Left ventricle myocardium superior (tissue), 1 donor: ENCODE measurements at regions not wholly inside any gene's neighbourhood (a gene's known extent, or its start where the extent isn't known, plus 50 kb on each side); places are given as distances from the start of the nearest gene placed in this dataset.
"Not testable (repeated sequence)": the region's sequence is repeated elsewhere in the genome, so short reads cannot be mapped to it uniquely, and the experiment has no call there.

Experiments used
- ATAC-seq: fragments of 200-7000 bp; cut with Tn5 transposase; one replicate; pipeline ENCODE4 v1.9.1; 2020; ENCODE audit warnings: mild to moderate bottlenecking, moderate library complexity
- DNase-seq: peaks from one replicate; pipeline ENCODE4 v3.0.0-alpha.2; 2020
- intact Hi-C: fragments of 100-400 bp; cut with micrococcal nuclease; formaldehyde crosslinking; loops from one replicate; pipeline ENCODE4 v1.11.0; 2022
- donor health status: DM: no; HTN: yes; CAD: no; lungs with severe emphysema.

DNA sequence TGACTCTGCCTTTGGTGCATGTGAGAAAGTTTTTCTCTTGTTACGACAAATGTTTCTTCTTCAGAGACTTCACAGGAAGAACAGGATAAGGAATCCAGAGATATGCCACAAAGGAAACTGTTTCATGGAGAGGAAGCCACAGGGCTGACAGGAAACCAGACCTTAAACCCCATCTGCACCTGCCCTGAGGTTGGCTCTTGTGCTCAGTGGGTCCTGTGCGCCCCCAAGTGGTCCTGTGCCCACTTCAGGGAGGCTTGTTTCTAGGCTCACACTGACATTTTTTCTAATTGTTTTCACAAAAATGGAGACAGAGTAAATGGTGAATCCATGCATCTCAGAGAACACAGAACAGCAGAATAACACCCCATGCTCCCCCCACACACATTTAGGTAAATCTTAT, 1193.5 kb downstream of the TMEM121 start:
- DNase-seq, ATAC-seq, intact Hi-C loops: not testable (repeated sequence)

DNA sequence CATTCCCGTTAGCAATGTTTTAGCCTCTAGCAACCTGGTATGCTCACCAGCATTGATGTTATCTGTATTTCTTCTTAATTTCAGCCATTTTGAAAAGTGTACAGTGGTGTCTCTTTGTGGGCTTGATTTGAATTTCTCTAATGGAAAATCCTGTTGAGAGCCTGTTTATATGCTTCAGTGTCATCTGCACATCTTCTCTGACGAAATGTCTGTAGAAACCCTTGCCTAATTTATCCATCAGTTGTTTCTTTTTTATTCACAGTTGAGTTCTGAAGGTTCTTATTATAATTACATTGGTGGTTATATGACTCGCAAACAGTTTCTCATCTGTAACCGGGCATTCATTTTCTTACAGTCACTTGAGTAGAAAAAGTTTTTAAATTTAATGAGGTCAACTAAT, 1195.5 kb downstream of the TMEM121 start:
- DNase-seq, ATAC-seq, intact Hi-C loops: not testable (repeated sequence)

DNA sequence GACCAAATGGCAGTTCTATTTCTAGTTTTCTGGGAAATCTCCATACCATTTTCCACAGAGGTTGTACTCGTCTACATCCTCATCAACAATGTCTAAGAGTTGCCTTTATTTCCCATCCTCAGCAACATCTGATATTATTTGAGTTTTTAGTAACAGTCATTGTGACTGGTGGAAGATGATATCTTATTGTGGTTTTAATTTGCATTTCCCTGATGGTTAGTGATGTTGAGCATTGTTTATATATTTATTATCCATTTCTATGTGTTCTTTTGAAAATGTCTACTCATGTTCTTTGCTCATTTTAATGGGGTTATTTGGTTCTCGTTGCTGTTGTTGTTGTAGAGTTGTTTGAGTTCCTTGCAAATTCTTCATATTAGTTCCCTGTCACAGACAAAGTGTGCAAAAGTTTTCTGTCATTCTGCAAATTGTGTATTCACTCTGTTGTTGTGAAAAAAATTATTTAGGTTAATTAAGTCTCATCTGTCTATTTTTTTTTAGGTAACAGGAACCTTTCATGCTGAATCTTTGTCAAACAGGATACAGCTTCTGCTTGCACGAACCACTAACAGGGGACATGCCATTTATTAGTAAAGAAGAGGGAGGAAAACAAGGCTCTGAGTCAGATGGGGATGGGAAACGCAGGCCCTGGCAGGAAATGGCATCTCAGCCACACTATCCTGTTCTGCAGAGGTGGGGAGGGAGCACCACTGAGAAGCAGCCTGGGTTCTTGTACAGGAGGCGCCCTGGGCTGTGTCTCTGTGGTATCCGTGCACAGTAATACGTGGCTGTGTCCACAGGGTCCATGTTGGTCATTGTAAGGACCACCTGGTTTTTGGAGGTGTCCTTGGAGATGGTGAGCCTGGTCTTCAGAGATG, 1196.7 kb downstream of the TMEM121 start:
- ATAC-seq, intact Hi-C loops, DNase-seq: not testable (repeated sequence)

DNA sequence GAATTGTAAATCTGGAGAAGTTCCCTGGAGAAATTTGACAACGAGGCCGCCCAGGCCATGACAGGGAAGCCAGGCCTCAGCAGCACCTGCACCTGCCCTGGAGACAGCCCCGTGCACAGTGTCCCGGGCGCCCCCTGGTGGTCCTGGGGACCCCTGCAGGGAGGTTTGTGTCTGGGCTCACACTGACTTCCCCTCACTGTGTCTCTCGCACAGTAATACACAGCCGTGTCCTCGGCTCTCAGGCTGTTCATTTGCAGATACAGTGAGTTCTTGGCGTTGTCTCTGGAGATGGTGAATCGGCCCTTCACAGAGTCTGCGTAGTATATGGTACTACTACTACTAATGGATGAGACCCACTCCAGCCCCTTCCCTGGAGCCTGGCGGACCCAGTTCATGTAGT, 1201.6 kb downstream of the TMEM121 start:
- DNase-seq, ATAC-seq, intact Hi-C loops: not testable (repeated sequence)

DNA sequence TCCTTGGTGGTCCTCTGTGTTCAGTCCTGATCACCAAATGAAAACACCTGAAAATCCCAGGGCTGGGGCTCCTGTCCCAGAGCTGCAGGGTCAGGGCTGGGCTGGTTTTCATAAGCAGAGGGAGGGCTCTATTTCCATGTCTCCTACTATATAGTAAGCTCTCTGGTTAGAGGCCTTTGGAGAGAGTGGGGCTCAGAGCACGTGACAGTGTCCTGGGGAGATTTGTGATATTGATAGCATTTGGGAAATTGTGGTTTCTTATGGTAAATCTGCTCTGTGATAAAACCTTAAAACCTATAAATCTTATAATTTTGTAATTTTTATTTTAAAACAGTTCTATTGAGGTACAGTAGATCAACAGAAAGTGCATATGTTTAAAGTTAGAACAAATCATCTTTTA, 1202.2 kb downstream of the TMEM121 start:
- ATAC-seq: no peak
- intact Hi-C loops: no loop called here
- DNase-seq: no peak

DNA sequence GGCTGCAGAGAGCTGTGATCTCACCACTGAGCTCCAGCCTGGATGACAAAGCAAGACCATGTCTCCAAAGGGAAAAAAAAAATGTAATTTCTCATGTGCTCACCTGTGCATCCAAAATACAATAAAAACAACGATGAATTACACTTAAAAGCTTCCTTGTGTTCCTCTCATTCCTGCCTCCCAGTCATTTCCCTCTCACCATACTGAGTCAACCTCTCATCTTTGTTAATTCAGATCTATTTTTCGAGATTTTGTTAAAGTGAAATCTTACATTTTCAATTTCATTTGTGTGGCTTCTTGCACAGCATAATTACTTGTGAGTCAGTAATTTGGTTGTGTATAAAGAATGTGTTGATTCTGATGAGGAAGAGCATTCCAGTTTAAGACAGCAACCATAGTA, 1203.2 kb downstream of the TMEM121 start:
- DNase-seq: no peak
- no peak for ATAC-seq
- intact Hi-C loops: no loop called here

DNA sequence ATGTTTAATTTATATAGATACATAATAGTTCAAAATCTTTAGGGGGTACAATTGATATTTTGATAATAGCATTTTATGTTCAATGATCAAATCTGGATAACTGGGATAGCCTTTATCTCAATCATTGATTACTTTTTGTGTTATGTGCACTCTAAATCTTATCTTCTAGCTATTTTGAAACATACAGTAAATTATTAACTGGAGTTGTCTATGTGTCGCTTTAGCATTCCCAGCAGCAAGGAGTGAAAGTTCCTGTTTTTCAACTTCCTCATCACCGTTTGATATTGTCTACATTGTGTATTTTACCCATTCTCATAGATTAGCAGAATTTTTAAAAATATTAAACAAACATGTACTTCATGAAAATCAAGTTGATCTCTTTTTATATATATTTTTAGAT, 1207.4 kb downstream of the TMEM121 start:
- ATAC-seq (no peak), DNase-seq (no peak)
- intact Hi-C loops: no loop called here

DNA sequence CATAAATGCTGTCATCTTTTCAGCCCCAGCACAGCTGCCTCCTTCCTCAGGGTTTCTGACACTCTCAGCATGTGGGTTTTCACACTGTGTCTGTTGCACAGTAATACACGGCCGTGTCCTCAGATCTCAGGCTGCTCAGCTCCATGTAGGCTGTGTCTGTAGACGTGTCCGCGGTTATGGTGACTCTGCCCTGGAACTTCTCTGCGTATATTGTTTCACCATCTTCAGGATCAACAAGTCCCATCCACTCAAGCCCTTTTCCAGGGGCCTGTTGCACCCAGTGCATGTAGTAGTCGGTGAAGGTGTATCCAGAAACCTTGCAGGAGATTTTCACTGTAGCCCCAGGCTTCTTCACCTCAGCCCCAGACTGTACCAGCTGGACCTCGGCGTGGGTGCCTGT, 1210.6 kb downstream of the TMEM121 start:
- DNase-seq (no peak), ATAC-seq (no peak)
- intact Hi-C loops: no loop called here

DNA sequence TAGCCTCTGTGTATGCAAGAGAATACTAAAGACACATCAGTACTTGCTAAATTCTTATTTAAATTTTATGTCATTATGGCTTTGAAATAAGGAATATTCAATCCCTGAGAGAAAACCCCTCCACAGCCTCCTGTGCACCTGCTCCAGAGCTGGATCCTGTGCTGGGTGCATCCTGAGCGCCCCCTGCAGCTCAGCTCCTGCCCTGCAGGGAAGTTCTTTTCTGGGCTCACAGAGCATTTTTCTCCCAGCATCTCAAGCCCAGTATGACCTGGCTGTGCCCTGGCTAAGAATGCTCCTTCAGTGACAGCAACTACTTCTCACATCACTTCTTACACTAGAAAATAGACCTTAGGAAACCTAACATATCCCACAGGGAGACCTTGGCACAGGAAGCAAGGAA, 1211.7 kb downstream of the TMEM121 start:
- ATAC-seq (no peak), DNase-seq (no peak)
- intact Hi-C loops: no loop called here

DNA sequence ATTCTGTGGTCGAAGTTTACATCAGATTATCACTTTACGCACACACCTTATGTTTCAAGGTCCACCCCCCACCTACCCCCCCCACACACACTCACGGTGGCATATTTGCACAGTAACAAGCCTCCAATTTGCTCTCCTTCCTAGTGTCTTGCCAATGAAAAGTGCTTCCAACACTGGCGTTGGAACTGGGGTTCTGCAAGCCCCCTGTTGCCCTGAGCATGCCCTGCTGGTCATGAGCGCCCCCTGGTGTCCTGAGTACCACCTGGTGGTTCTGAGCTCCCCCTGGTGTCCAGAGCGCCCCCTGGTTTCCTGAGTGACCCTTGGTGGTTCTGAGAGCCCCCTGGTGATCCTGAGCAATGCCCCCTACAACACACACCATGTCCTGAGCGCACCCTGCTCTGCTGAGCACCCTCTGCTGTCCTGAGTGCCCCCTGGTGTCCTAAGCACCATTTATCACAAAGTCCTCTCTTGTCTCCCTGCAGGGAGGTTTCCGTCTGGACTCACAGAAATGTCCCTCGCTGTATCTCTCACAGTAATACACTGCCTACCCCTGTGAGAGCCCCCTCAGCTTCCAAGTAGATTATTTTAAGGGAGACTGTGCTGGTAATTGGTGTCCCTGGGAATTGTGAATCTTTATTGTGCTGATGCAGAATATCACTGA, 1212.3 kb downstream of the TMEM121 start:
- DNase-seq, intact Hi-C loops, ATAC-seq: not testable (repeated sequence)

DNA sequence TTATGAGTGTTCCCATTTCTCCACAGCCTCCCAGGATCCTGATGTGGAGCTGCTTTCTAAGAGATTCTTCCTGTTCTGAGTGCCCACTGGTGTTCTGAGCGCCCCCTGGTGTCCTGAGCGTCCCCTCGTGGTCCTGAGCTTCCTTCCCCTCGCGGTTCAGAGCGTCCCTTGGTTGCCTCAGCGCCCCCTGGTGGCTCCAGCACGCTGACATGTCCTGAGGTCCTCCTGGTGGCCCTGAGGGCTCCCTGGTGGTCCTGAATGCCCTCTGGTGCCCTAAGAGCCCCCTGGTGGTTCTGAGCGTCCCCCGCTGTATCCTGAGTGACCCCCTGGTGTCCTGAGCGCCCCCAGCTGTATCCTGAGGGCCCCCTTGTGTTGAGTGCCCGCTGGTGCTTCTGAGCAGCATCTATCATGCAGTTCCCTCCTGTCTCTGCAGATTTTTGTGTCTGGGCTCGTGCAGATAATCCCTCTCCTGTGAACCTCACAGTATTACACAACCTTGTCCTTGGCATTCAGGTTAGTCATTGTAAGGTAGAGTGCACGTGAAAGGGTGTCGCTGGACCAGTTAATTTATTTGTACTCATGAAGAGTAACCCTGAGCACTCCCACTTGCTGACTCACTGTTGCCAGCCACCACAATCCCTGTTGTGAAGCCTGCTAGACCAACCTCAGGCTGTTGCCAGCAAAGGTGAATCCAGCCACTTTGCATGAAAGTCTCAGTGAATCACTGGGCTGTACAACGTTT, 1214.9 kb downstream of the TMEM121 start:
- intact Hi-C loops, DNase-seq, ATAC-seq: not testable (repeated sequence)

DNA sequence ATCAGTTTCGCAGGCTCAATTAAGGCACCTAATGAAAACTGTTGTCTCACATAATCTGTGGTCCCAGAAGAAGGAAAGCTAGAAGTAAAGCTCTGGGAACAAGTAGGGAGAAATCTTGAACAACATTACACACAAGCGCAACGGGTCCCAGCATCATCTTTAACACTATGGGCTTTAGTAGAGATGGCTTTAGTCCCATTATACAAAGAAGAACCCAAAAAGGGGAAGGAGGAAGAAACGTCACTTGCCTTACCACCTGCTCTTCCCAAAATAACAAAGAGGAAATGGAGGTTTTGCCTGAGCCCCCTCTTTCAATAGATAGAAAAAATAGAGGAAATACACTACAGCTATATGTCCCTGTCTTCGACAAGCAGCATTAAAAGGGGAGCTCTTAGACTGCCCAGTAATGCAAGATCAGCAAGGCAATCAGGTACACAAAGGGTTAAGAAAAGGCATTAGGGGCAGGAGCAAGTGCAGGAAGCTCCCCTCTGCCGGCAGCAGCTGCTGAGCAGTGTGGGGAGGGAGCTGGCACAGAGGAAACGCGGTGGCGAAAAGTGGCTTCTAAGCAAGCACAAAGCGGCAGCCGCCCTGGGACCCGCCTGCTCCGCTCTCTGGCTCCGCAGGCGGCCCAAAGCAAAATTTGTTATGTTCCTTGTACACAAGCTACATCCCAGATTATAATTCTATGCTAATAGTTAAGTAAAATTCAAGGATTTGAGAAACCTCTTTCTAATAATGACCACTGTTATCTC, 1218.8 kb downstream of the TMEM121 start:
- intact Hi-C loops, ATAC-seq: not testable (repeated sequence)
- peak; percentile 23 for DNase-seq

DNA sequence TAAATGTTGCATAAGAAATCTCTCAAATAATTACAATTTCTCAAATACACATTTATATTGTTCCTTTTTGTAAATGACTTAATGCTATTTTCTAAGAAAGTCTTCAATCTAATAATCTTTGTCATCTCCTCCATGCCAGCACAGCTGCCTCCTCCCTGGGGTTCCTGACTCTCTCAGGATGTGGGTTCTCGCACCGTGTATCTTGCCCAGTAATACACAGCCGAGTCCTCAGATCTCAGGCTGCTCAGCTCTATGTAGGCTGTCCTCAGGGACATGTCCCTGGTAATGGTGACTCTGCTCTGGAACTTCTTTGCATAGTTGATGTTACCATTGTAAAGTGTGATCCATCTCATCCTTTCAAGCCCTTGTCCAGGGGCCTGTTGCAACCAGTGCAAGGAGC, 1223.7 kb downstream of the TMEM121 start:
- DNase-seq, intact Hi-C loops, ATAC-seq: not testable (repeated sequence)

DNA sequence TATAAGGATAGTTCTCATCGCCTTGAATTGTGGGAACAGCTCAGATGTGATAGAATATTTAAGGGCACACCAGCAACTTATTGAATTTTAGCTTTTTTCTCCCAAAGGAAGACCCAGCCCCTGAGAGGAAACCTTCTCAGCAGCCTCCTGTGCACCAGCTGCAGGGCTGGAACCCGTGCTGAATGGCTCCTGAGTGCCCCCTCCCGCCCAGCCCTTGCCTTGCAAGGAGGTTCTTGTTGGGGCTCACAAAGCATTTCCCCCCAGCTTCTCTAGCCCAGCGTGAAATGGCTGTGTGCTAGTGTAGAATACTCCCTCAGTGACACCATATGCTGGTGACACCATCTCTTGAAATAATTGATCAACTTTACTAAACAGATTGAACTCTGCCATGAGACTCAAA, 1227.4 kb downstream of the TMEM121 start:
- intact Hi-C loops, DNase-seq, ATAC-seq: not testable (repeated sequence)

DNA sequence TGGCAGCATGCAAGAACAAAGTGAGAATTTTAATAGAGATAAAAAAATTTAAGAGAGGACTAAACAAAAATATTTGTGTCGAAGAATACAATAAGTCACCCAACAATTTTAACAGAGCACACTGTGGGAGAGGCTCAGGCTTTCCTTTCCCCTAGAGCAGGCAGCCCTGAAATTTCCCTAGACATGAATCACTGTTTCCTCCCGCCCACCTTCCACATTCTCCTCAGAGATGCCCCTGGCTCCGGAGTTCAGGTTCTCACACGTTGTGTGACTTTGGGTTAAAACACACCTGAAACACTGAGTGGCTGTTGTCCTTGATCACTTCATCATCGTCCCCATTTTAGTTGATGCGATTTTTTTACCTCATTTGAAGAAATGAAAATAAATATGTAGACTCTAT, 1231.1 kb downstream of the TMEM121 start:
- ATAC-seq: not testable (repeated sequence)

DNA sequence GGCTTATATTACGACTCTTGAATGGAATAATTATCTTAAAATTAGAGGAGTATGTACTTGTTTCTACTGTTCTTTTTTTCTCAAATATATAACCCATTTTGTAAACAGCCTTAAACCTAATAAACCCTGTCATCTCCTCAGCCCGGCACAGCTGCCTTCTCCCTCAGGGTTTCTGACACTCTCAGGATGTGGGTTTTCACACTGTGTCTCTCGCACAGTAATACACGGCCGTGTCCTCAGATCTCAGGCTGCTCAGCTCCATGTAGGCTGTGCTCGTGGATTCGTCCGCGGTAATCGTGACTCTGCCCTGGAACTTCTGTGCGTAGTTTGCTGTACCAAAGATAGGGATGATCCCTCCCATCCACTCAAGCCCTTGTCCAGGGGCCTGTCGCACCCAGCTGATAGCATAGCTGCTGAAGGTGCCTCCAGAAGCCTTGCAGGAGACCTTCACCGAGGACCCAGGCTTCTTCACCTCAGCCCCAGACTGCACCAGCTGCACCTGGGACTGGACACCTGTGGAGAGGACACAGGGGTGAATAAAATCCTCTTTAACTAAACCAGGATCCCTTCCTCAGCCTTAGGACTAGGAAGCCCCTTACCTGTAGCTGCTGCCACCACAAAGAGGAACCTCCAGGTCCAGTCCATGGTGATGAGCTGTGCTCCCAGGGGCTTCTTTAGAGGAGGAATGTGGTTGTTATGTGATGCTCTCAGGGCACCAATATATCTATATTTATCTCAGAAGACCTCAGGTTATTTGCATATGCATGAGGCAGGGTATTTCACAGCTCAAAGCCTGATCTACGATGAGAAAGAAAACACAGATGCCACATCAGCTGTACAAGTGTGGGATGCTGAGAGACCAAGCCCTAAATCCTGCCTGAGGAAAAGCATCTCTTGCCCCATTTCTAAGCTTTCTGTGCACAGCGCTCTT, 1235.8 kb downstream of the TMEM121 start:
- DNase-seq, intact Hi-C loops, ATAC-seq: not testable (repeated sequence)

More for the DNA sequence above, 1231.1 kb downstream of the TMEM121 start:
- intact Hi-C loops, DNase-seq: not testable (repeated sequence)

DNA sequence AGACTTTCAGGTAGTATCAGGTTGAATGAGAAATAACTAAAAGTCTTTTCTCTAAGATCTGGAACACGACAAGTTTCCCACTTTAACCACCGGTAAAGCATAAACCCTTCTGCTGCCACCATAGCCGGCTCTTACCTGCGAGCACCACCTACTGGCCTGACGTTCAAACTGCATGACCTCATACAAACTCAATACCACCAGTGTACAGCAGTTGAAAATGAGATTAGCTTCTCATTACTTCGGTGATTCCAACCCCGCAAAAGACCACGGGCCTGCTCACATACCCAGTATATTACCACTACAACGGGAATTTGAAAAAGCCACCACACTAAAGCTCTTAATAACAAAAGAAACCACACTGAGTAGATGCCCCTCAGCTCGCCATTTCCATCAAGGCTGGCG, 1238.6 kb downstream of the TMEM121 start:
- DNase-seq, intact Hi-C loops: not testable (repeated sequence)
- peak; percentile 50 for ATAC-seq

DNA sequence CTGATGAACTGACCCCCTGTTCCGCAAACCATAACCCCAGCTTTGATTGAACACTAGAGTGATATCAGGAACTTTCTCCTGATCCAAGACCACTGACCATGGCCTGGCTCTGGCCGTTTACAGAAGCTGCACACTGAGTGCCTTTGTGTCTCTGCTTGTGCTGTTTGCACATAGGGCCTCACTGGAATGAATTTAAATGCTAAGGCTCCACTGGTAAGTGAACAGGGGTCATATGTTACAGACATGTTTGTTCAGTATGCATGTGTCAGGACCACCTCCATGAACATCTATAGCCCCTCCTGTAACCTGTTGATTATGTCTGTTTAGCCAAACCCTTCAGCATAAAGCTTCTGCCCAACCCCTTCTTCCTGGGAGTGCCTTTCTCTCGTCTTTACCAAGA, 1239.8 kb downstream of the TMEM121 start:
- DNase-seq (no peak), ATAC-seq (no peak)
- intact Hi-C loops: no loop called here
